ENCODE measurements at regions not wholly inside any gene's neighbourhood (a gene's known extent, or its start where the extent isn't known, plus 50 kb on each side); places are given as distances from the start of the nearest gene placed in this dataset.

DNA sequence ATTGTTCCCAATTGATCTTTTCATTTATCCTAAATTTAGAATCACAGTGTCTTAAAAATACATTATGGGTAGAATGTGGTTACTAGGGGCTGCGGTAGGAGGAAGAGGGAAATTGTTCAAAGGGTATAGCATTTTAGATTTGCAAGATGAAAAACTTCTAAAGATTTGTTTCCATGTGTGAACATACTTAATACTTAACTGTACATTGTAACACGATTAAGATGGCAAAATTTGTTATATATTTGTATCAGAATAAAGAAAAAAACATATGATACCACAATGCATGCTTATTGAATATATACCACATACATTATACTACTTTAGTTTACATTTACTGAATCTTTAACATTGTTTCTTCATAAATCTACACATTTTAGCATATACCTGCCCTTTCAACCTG is 677.3 kb upstream of the PCDH20 start:
- H3K27me3 Mint-ChIP-seq: no peaks in the 10 kb centered on the region
- H3K4me3 Mint-ChIP-seq: no peak overlapping the region
- DNase-seq: no peak
- H3K36me3 Mint-ChIP-seq: no peaks in the 10 kb centered on the region
- CTCF ChIA-PET: no interaction called here
- H3K27ac Mint-ChIP-seq: no peak overlapping the region
- no peaks in the 10 kb centered on the region for H3K4me1 Mint-ChIP-seq
- no peaks in the 10 kb centered on the region for H3K9me3 Mint-ChIP-seq

DNA sequence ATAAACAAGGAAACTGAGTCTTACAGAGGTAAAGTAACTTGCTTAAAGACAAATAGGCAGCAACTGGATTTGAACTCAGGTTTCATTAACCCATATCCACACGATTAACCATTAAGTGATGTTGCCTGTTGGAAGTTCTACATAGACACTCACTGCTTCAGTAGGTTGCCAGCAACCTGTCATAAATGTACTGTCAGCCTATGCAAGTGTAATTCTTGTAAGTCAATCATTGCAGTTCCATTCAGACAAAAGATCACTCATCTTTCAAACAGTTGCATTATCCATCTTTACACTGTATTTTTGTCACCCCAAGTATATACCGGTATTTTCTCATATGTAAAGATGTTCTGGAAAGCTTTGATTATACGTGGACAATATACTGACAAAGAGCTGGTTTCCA is 676.9 kb upstream of the PCDH20 start:
- CTCF ChIA-PET: no interaction called here
- H3K4me1 Mint-ChIP-seq: no peaks in the 10 kb centered on the region

DNA sequence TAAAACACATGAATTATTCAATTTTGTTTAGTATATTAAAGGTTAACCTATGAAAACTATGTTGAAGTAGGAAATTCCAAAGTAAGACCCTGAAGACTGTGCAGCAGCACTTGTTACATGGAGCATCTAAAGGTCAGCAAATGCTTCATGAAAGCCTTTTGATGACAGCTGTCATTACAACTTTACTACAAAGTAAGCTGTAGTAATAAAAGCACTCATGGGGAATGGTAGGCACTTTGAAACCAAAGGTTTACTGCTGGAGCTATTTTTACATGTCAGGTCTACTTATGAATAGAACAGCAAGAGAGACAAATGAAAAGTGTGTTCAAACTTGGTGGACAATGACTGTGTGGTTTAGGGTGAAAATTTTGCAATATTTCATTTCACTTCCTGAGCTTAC is 672.5 kb upstream of the PCDH20 start:
- Mint-ChIP-seq H3K36me3 (no peaks in the 10 kb centered on the region), H3K9me3 (no peaks in the 10 kb centered on the region), H3K4me1 (no peaks in the 10 kb centered on the region), H3K4me3 (no peak overlapping the region), H3K27ac (no peak overlapping the region), H3K27me3 (no peaks in the 10 kb centered on the region)
- CTCF ChIA-PET: no interaction called here
- no peak for DNase-seq

More for the DNA sequence above, 676.9 kb upstream of the PCDH20 start:
- no peak overlapping the region for H3K4me3 Mint-ChIP-seq
- H3K36me3 Mint-ChIP-seq: no peaks in the 10 kb centered on the region
- H3K9me3 Mint-ChIP-seq: no peaks in the 10 kb centered on the region
- no peaks in the 10 kb centered on the region for H3K27me3 Mint-ChIP-seq
- DNase-seq: no peak
- H3K27ac Mint-ChIP-seq: no peak overlapping the region

DNA sequence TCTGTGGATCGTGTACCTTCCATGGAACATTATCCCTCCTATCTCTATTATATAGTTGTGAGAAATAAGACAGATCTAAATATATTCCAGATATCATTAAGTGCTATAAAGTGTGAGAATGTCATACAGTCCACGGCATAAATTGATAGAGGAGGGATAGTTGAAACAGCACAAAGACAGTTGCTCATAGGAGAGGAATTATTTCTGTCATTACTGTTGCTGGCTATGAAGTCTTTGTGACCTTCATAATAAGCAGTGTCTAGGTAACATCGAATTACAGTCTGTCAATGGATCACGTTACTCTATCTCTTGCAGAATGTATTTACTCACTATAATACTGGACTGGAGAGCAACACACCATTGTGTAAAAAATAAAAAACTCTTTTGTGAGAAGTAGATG is 671.5 kb upstream of the PCDH20 start:
- Mint-ChIP-seq H3K27me3 (no peaks in the 10 kb centered on the region), H3K9me3 (no peaks in the 10 kb centered on the region), H3K36me3 (no peaks in the 10 kb centered on the region), H3K4me1 (no peaks in the 10 kb centered on the region), H3K27ac (no peak overlapping the region), H3K4me3 (no peak overlapping the region)
- no peak for DNase-seq
- CTCF ChIA-PET: no interaction called here

DNA sequence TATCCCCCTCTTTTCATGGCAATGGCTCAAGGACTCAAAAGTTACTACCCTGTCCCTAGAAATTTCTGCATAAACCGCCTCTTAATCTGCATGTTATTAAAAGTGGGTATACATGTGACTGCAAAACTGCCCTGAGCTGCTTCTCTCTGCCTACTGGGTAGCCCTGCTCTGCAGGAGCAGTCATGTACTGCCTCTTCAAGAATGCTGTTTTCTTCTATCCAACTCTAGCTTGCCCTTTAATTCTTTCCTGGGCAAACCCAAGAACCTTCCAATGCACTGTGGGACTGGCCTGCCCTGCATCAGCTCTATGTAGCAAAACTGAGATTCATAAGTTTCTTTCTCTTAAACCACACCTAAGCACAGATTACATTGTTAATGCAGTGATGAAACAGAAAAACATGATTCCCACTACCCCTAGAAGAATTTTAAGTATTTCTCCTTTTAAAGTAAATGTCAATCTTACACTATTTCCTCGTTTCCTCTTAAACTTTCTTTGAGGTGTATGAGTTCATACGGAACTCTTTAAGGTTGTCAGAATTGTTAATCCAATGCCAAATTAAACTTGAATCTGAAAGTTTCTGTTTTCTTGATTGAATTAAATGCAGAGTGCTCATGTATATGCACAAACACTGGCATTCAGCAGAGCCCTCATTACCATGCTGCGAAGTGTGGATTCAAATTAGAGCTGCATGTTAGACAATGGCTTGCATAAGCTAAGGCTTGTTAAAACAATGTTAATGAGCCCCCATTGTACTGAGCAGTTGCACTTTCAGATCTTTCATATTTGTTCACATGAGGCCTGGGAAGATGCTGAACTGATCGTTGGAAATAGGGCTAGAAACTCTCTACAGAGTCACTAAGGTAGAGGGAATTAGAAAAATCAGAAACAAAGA is 669.9 kb upstream of the PCDH20 start:
- CTCF ChIA-PET: no interaction called here
- no peaks in the 10 kb centered on the region for H3K36me3 Mint-ChIP-seq
- H3K27me3 Mint-ChIP-seq: no peaks in the 10 kb centered on the region
- H3K4me3 Mint-ChIP-seq: no peak overlapping the region
- H3K4me1 Mint-ChIP-seq: no peaks in the 10 kb centered on the region
- DNase-seq: no peak
- no peak overlapping the region for H3K27ac Mint-ChIP-seq
- H3K9me3 Mint-ChIP-seq: no peaks in the 10 kb centered on the region

DNA sequence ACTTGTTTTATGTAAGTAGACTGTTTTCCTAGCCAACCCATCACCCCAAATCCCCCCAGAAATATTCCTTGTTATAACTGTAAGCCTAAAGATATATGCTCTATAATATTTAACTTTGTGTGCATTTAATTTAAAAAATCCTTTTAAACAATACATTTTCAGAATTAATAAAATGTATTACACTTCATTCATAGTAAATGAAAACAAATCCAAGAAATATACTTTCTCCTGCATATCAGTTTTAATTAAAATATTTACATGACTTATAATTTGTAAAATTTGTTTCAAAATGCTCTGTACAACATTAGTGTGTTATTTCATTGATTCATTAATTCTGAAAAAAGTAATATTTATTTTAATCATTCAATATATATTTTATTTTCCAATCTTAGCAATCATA is 669.1 kb upstream of the PCDH20 start:
- Mint-ChIP-seq H3K36me3 (no peaks in the 10 kb centered on the region), H3K27me3 (no peaks in the 10 kb centered on the region), H3K4me1 (no peaks in the 10 kb centered on the region), H3K4me3 (no peak overlapping the region), H3K27ac (no peak overlapping the region), H3K9me3 (peaks cover 2% of the 10 kb centered on the region)
- DNase-seq: no peak
- CTCF ChIA-PET: no interaction called here

DNA sequence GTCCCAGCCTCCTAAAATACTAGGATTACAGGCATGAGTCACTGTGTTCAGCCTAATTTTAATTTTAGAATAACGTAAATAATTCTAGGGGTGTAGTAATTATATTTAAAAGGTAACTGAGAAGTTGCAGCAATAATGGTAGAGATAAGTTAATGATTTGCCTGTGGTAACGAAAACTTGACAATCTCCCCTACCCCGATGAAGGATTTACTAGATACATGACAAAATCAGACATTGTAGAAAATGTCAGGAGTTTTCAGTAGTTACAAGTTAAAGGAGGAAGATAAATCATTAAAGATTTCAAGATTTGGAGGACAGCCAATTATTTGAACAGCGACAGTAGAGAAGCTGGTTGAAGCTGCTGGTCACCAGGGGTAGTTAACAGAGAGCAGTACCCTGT is 652.2 kb upstream of the PCDH20 start:
- H3K4me3 Mint-ChIP-seq: no peak overlapping the region

DNA sequence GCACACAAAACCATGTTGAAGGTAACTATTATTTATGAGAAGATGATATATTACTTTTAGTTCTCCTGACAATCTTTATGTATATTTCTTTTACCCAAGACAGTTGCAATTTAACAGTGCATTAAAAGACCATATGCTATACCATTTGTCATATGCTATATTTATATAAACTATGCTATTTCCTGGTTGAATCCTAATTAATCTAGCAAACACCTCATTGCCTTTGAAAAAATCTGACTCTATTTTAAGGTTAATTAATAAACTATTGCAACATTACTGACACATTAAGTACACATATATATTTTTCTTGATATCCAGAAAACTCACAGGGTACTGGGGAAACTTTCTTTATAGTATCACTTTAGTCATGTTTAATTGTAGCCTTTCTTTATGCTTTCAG is 649.4 kb upstream of the PCDH20 start:
- no peak overlapping the region for H3K27ac Mint-ChIP-seq
- no peaks in the 10 kb centered on the region for H3K4me1 Mint-ChIP-seq
- H3K9me3 Mint-ChIP-seq: peaks cover 11% of the 10 kb centered on the region
- no peak for DNase-seq
- no peaks in the 10 kb centered on the region for H3K27me3 Mint-ChIP-seq
- no peak overlapping the region for H3K4me3 Mint-ChIP-seq
- CTCF ChIA-PET: no interaction called here
- no peaks in the 10 kb centered on the region for H3K36me3 Mint-ChIP-seq

More for the DNA sequence above, 652.2 kb upstream of the PCDH20 start:
- CTCF ChIA-PET: no interaction called here
- Mint-ChIP-seq H3K27ac (no peak overlapping the region), H3K9me3 (peaks cover 12% of the 10 kb centered on the region), H3K27me3 (no peaks in the 10 kb centered on the region), H3K36me3 (no peaks in the 10 kb centered on the region), H3K4me1 (no peaks in the 10 kb centered on the region)
- DNase-seq: no peak

DNA sequence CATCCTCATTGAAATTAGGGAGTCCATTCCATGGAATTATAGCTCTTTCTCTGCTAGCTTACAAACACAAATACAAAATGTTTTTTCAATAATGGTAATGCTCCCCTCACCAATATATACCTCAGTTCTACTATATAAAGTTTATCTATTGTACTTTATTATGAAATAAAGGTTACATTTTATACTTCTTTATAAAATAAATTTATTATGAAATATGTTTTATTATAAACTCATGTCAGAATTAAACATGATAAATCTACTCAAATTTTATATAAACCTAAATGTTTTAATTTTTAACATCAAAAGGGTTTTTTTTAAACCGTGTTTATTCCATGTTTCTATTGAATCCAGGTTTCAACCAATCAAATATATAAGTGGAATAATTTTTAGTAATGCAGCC is 646.1 kb upstream of the PCDH20 start:
- no peak overlapping the region for H3K27ac Mint-ChIP-seq
- no peaks in the 10 kb centered on the region for H3K27me3 Mint-ChIP-seq
- CTCF ChIA-PET: no interaction called here
- no peaks in the 10 kb centered on the region for H3K4me1 Mint-ChIP-seq
- DNase-seq: no peak
- H3K4me3 Mint-ChIP-seq: no peak overlapping the region
- no peaks in the 10 kb centered on the region for H3K36me3 Mint-ChIP-seq
- peaks cover 6% of the 10 kb centered on the region for H3K9me3 Mint-ChIP-seq

DNA sequence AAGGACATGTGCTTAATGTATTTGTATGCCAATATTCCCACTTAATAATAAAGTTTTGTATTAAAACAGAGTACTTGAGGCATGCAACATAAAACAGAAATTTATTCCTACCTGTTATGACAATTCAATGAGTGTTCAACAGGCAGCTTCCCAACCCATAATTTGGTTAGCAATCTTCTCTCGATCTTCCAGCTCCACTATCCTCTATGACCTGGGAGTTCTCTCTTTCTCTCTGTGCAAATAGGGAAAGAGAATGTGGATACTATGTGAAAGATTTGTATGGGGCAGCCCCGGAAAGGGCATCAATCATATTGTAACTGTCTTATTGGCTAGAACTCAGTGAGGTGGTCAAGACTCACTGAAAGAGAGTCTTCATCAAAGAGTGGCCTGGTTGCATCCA is 644.9 kb upstream of the PCDH20 start:
- no peak for DNase-seq
- H3K4me1 Mint-ChIP-seq: no peaks in the 10 kb centered on the region
- no peaks in the 10 kb centered on the region for H3K27me3 Mint-ChIP-seq
- no peak overlapping the region for H3K27ac Mint-ChIP-seq
- CTCF ChIA-PET: no interaction called here
- H3K9me3 Mint-ChIP-seq: peaks cover 6% of the 10 kb centered on the region
- H3K36me3 Mint-ChIP-seq: no peaks in the 10 kb centered on the region
- no peak overlapping the region for H3K4me3 Mint-ChIP-seq

DNA sequence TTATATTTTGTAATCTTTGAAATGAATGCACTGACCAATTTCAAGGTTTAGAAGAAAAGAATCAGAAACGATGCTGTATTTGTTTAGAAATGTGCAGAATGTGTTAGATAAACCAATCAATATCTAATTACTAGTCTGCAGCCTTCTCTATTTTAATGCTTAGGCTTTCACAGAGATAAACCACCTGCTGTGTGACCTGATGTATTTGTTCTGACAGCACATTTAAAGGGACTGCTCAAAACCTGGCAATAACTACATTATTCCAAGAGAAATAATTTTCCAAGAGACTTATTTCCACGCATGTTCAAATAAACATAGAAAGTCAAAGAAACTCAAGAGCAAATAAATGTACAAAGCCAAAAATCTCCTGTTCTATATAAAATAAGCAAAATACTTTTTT is 641.6 kb upstream of the PCDH20 start:
- Mint-ChIP-seq H3K27ac (no peak overlapping the region), H3K4me3 (no peak overlapping the region), H3K27me3 (no peaks in the 10 kb centered on the region), H3K9me3 (peaks cover 3% of the 10 kb centered on the region), H3K4me1 (no peaks in the 10 kb centered on the region), H3K36me3 (no peaks in the 10 kb centered on the region)
- no peak for DNase-seq
- CTCF ChIA-PET: no interaction called here

DNA sequence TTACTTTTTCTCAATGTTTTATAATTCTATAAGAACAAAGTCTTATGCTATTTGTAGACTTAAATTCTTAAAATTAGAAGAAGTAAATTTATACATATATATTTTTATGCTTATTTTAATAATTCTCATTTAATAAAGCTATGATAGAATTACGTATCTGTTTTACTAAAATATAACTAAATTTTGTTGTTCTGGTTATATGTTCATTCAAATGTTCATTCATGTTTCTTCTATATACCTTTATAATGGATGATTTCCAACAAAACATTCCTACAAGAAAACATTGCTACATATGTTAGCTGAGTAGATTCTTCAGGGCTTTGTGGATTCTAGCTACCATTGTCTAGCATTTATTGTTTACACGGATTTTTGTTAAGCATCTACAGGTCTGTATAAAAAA is 634.3 kb upstream of the PCDH20 start:
- H3K36me3 Mint-ChIP-seq: no peaks in the 10 kb centered on the region
- CTCF ChIA-PET: no interaction called here
- no peak overlapping the region for H3K4me3 Mint-ChIP-seq
- H3K27me3 Mint-ChIP-seq: no peaks in the 10 kb centered on the region
- H3K9me3 Mint-ChIP-seq: peaks cover 14% of the 10 kb centered on the region
- H3K4me1 Mint-ChIP-seq: no peaks in the 10 kb centered on the region
- no peak overlapping the region for H3K27ac Mint-ChIP-seq
- DNase-seq: no peak

DNA sequence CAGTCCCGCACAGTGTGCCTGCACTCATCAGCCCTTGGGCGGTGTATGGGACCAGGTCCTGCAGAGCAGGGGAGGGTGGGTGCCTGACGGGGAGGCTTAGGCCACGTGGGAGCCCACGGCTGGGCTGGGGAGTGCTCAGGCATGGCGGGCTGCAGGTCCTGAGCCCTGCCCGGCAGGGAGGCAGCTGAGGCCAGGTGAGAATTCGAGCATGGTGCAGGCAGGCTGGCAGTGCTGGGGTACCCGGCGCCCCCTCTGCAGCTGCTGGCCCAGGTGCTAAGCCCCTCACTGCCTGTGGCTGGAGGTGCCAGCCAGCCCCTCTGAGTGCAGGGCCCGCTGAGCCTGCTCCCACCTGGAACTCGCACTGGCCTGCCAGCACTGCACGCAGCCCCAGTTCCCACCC is 630.9 kb upstream of the PCDH20 start:
- H3K27me3 Mint-ChIP-seq: no peaks in the 10 kb centered on the region
- H3K36me3 Mint-ChIP-seq: no peaks in the 10 kb centered on the region
- peaks cover 10% of the 10 kb centered on the region for H3K9me3 Mint-ChIP-seq
- no peak for DNase-seq
- no peak overlapping the region for H3K27ac Mint-ChIP-seq
- CTCF ChIA-PET: no interaction called here
- no peaks in the 10 kb centered on the region for H3K4me1 Mint-ChIP-seq
- H3K4me3 Mint-ChIP-seq: no peak overlapping the region

DNA sequence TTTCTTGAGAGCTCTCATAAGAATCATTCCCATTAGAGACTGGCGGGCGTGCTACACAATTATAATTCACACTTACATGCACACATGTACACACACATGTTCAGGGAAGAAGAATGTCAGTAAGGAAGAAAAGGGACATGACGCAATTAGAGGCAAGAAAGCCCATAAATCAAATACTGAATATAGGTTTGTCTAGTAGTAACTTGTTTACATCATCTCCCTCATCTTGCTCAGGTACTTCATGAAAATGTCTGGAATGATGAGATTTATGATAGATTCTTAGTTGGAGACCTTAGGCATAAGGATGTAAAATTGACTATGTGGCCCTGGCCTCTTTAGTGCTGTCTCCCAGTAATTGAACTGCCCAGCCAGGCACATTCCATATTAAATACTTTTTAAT is 628.0 kb upstream of the PCDH20 start:
- H3K4me1 Mint-ChIP-seq: no peaks in the 10 kb centered on the region
- no peak overlapping the region for H3K4me3 Mint-ChIP-seq
- no peaks in the 10 kb centered on the region for H3K36me3 Mint-ChIP-seq
- H3K27me3 Mint-ChIP-seq: no peaks in the 10 kb centered on the region
- CTCF ChIA-PET: no interaction called here
- no peak for DNase-seq
- peaks cover 3% of the 10 kb centered on the region for H3K9me3 Mint-ChIP-seq
- no peak overlapping the region for H3K27ac Mint-ChIP-seq

DNA sequence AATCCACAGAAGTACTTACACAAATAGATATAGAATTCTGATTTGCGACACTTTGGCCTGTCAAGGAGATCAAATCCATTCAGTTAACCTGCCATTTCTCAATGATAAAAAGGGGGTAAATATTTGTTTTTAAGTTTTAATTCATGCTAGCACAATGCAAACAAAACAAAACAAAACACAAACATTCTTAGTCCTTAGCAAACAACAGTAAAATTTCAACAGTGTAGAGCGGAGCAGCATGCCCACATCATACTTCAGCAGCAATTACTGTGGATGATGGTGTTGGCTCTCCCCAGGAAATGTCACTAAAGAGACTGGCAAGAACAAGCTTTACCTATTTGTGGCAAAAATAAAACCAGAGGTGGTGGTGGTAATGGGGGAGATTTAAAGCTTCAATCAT is 625.2 kb upstream of the PCDH20 start:
- H3K27me3 Mint-ChIP-seq: no peaks in the 10 kb centered on the region
- peaks cover 2% of the 10 kb centered on the region for H3K9me3 Mint-ChIP-seq
- CTCF ChIA-PET: no interaction called here
- DNase-seq: no peak
- H3K4me3 Mint-ChIP-seq: no peak overlapping the region
- H3K27ac Mint-ChIP-seq: no peak overlapping the region
- no peaks in the 10 kb centered on the region for H3K36me3 Mint-ChIP-seq
- H3K4me1 Mint-ChIP-seq: no peaks in the 10 kb centered on the region

DNA sequence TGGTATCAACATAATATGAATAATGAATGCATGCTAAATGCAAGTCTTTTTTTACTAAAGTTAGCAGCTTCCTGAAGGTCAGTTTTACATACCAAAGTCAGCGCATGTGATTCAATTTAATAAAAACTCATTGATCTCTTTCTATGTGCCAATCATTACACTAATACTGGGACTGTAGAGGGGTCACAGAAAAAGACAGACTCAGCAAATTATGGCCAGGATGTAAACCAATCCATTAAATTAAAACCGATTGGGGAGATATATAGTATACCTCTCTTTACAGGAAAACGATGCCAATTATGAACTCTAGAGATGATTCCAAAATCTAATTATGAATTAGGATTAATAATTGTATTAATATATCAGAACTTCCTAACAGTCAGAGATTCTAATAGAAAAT is 624.4 kb upstream of the PCDH20 start:
- Mint-ChIP-seq H3K27me3 (no peaks in the 10 kb centered on the region), H3K9me3 (no peaks in the 10 kb centered on the region), H3K36me3 (no peaks in the 10 kb centered on the region), H3K27ac (no peak overlapping the region), H3K4me3 (no peak overlapping the region), H3K4me1 (no peaks in the 10 kb centered on the region)
- DNase-seq: no peak
- CTCF ChIA-PET: no interaction called here

Data from activated naive CD4-positive, alpha-beta T cell treated with anti-CD3 and anti-CD28 coated beads, Interleukin-2, amount 10 ng/mL, durations not matched to agents 7 days and 5 days (primary cell).